ENCODE measurements at regions not wholly inside any gene's neighbourhood (a gene's known extent, or its start where the extent isn't known, plus 50 kb on each side); places are given as distances from the start of the nearest gene placed in this dataset.

DNA sequence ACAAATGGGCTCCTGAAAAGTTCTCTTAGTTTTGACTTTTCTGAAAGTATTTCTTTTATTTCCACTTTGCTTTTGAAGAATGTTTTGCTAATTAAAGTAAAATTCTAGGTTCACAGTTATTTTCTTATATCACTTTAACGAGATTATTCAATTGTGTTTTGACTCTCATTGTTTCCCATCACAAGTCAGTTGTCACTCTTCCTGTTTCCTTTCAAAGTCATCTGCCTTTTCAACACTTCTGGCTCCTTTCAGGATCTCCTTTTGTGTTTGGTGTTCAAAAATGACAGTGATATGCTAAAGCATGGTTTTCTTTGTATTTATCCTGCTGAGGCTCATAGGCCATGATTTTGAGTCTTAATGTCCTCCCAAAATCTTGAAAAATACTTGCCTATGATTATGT lies 235.4 kb upstream of the TAS2R1 start:
- no peak overlapping the region for H3K4me3 Mint-ChIP-seq
- ATAC-seq: no peak

GRCh38 chr5:9864791-9865190 lies 234.6 kb upstream of the TAS2R1 start:
- DNase-seq: no peak
- no peak for ATAC-seq
- Mint-ChIP-seq H3K9me3 (peaks cover 28% of the 10 kb centered on the region), H3K27me3 (ENCODE audit: low read depth) (no peaks in the 10 kb centered on the region), H3K36me3 (ENCODE audit: insufficient read depth) (peaks cover 2% of the 10 kb centered on the region), H3K4me3 (no peak overlapping the region), H3K4me1 (ENCODE audit: low read depth) (no peaks in the 10 kb centered on the region)

More for the DNA sequence above, 235.4 kb upstream of the TAS2R1 start:
- Mint-ChIP-seq H3K4me1 (ENCODE audit: low read depth) (no peaks in the 10 kb centered on the region), H3K27me3 (ENCODE audit: low read depth) (no peaks in the 10 kb centered on the region), H3K9me3 (peaks cover 32% of the 10 kb centered on the region), H3K36me3 (ENCODE audit: insufficient read depth) (peaks cover 2% of the 10 kb centered on the region)
- no peak for DNase-seq

DNA sequence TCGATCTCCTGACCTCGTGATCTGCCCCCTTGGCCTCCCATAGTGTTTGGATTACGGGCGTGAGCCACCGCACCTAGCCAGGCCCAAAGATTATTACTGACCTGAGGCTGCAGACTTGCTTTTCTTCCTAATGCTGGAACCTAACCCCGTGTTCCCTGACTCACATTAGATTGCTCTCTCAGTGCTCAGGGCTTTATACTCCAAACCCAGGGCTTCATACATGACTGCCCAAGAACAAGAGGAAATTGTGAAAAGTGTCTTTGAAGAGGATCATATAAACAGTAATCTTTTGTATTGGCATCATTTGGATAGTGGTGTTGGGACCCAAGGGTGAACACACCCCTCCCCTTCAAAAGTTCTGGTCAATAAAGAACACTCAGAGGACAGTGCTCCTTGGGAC lies 233.3 kb upstream of the TAS2R1 start:
- no peak for DNase-seq
- Mint-ChIP-seq H3K36me3 (ENCODE audit: insufficient read depth) (peaks cover 2% of the 10 kb centered on the region), H3K4me1 (ENCODE audit: low read depth) (no peaks in the 10 kb centered on the region), H3K27me3 (ENCODE audit: low read depth) (no peaks in the 10 kb centered on the region), H3K4me3 (no peak overlapping the region), H3K9me3 (peaks cover 23% of the 10 kb centered on the region)
- ATAC-seq: no peak

DNA sequence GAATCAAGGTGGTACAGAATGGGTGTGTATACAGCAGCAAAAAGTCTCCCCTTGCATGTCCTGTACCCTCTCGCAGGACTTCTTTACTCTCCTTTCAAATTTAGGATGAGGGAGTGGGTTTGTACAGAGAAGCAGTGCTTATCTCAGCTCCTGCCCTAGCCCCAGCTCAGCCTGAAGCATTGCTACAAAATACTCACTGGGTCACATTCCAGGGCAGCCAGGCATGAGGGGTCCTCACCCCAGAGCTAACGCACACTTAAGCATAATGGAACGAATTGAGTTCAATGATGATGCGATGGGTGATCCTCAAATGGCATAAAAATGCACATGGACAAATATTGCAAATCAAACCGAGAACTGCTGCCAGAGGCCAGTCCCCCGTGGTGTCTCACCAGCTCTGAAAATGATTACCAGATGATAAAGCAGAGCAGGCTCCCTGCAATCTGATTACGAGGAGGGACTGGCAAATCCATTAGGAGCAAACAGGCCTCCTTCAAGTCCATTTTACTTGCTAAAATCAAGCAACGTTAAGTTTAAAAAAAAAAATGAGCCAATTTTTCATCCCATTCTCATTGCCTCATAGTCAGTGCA lies 231.6 kb upstream of the TAS2R1 start:
- no peak overlapping the region for H3K4me3 Mint-ChIP-seq
- H3K36me3 Mint-ChIP-seq (ENCODE audit: insufficient read depth): peaks cover 2% of the 10 kb centered on the region
- ATAC-seq (no peak), DNase-seq (no peak)
- no peaks in the 10 kb centered on the region for H3K4me1 Mint-ChIP-seq (ENCODE audit: low read depth)
- no peaks in the 10 kb centered on the region for H3K27me3 Mint-ChIP-seq (ENCODE audit: low read depth)
- H3K9me3 Mint-ChIP-seq: peaks cover 21% of the 10 kb centered on the region

DNA sequence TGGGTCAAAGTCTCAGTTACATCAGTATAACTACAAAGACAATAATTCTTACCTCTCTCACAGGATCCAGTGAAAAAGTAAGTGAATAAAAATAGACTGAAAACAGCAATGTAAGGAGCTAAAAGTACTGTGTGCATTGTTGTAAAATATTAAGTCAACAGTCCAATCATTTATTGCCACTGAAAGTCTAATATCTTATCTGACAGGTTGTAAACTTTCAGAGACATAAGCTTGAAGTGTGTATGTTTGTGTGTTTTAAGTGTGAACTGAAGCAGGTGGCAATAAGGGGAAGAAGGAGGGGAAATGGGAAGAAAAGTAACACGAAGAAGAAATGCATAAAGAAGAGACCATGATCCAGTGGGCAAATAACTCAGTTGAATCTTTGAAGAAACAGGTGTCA lies 229.7 kb upstream of the TAS2R1 start:
- DNase-seq (no peak), ATAC-seq (no peak)
- peaks cover 3% of the 10 kb centered on the region for H3K9me3 Mint-ChIP-seq
- no peaks in the 10 kb centered on the region for H3K4me1 Mint-ChIP-seq (ENCODE audit: low read depth)
- H3K4me3 Mint-ChIP-seq: no peak overlapping the region
- no peaks in the 10 kb centered on the region for H3K36me3 Mint-ChIP-seq (ENCODE audit: insufficient read depth)
- no peaks in the 10 kb centered on the region for H3K27me3 Mint-ChIP-seq (ENCODE audit: low read depth)

- DNase-seq (no peak), ATAC-seq (no peak)
- H3K9me3 Mint-ChIP-seq: no peaks in the 10 kb centered on the region
- H3K4me3 Mint-ChIP-seq: no peak overlapping the region
- no peaks in the 10 kb centered on the region for H3K4me1 Mint-ChIP-seq (ENCODE audit: low read depth)
- no peaks in the 10 kb centered on the region for H3K27me3 Mint-ChIP-seq (ENCODE audit: low read depth)
- no peaks in the 10 kb centered on the region for H3K36me3 Mint-ChIP-seq (ENCODE audit: insufficient read depth)
These were observed 227.9 kb upstream of the TAS2R1 start for GRCh38 chr5:9858043-9858442.

GRCh38 chr5:9853309-9853708 lies 223.2 kb upstream of the TAS2R1 start:
- Mint-ChIP-seq H3K9me3 (no peaks in the 10 kb centered on the region), H3K27me3 (ENCODE audit: low read depth) (no peaks in the 10 kb centered on the region), H3K36me3 (ENCODE audit: insufficient read depth) (no peaks in the 10 kb centered on the region), H3K4me1 (ENCODE audit: low read depth) (no peaks in the 10 kb centered on the region), H3K4me3 (no peak overlapping the region)
- no peak for DNase-seq
- no peak for ATAC-seq

DNA sequence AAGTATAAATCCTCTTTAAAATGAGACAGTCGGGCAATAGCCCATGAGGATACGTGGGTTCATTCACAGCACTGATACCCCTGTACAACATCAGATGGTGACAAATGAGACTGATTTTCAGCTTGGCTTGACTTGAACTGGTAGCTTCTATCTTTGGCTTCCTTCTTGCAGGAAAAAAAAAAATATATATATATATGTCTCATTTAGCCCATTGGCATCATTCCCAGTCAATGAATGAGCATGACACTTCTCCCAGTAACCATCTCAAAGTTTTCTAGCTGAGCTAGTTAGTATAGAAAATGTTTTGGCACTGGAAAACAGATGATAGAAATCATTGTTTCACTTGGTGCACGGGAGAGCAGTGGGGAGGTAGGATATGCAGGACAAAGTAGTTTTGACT lies 222.5 kb upstream of the TAS2R1 start:
- H3K36me3 Mint-ChIP-seq (ENCODE audit: insufficient read depth): no peaks in the 10 kb centered on the region
- DNase-seq (no peak), ATAC-seq (no peak)
- H3K27me3 Mint-ChIP-seq (ENCODE audit: low read depth): no peaks in the 10 kb centered on the region
- no peaks in the 10 kb centered on the region for H3K9me3 Mint-ChIP-seq
- H3K4me1 Mint-ChIP-seq (ENCODE audit: low read depth): no peaks in the 10 kb centered on the region
- H3K4me3 Mint-ChIP-seq: no peak overlapping the region

DNA sequence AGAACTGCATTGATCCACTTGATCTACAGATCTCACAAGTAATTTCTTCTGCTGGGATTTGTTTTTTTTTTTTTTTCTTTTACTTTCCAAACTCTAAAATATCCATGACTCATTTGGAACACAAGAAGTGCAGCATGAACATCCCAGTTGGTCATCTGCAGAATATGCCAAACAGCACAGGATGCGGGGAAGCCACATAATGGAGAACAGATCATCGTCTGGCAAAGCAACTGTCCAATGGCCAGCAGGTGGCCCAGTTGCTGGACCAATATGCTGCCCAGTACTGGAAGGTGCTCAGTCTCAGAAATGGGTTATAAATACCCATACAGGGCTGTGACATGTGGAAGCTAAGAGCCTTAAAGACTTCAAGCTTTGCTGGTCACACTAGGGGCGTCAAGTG lies 221.3 kb upstream of the TAS2R1 start:
- Mint-ChIP-seq H3K9me3 (no peaks in the 10 kb centered on the region), H3K4me1 (ENCODE audit: low read depth) (no peaks in the 10 kb centered on the region), H3K4me3 (no peak overlapping the region), H3K27me3 (ENCODE audit: low read depth) (no peaks in the 10 kb centered on the region), H3K36me3 (ENCODE audit: insufficient read depth) (no peaks in the 10 kb centered on the region)
- no peak for DNase-seq
- ATAC-seq: no peak

- H3K4me3 Mint-ChIP-seq: no peak overlapping the region
- DNase-seq (no peak), ATAC-seq (no peak)
- no peaks in the 10 kb centered on the region for H3K27me3 Mint-ChIP-seq (ENCODE audit: low read depth)
- H3K9me3 Mint-ChIP-seq: no peaks in the 10 kb centered on the region
- no peaks in the 10 kb centered on the region for H3K36me3 Mint-ChIP-seq (ENCODE audit: insufficient read depth)
- no peaks in the 10 kb centered on the region for H3K4me1 Mint-ChIP-seq (ENCODE audit: low read depth)
These were observed 220.3 kb upstream of the TAS2R1 start for GRCh38 chr5:9850456-9850855.

DNA sequence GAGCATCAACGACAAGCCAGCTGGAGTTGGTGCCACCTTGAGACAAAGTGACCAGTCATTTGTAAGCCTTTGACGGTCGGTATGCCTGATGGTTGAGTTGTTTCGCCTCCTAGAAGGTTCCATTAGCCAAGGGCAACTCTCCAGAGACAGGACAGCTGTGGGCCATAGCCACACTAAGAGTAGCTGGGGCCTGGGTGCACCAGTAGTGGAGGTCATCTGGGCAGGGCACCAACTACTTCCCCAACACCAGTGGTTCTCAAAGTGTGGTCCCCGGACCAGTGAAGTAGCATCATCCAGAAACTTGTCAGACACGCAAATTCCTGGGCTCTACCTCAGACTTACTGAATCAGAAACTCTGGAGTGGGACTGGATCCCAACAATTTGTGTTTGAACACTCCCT lies 217.5 kb upstream of the TAS2R1 start:
- DNase-seq (no peak), ATAC-seq (no peak)
- H3K36me3 Mint-ChIP-seq (ENCODE audit: insufficient read depth): no peaks in the 10 kb centered on the region
- H3K9me3 Mint-ChIP-seq: no peaks in the 10 kb centered on the region
- no peaks in the 10 kb centered on the region for H3K4me1 Mint-ChIP-seq (ENCODE audit: low read depth)
- no peaks in the 10 kb centered on the region for H3K27me3 Mint-ChIP-seq (ENCODE audit: low read depth)
- no peak overlapping the region for H3K4me3 Mint-ChIP-seq

- DNase-seq (no peak), ATAC-seq (no peak)
- Mint-ChIP-seq H3K9me3 (peaks cover 8% of the 10 kb centered on the region), H3K4me1 (ENCODE audit: low read depth) (no peaks in the 10 kb centered on the region), H3K36me3 (ENCODE audit: insufficient read depth) (no peaks in the 10 kb centered on the region), H3K27me3 (ENCODE audit: low read depth) (no peaks in the 10 kb centered on the region), H3K4me3 (no peak overlapping the region)
These were observed 215.0 kb upstream of the TAS2R1 start for GRCh38 chr5:9845185-9845584.

DNA sequence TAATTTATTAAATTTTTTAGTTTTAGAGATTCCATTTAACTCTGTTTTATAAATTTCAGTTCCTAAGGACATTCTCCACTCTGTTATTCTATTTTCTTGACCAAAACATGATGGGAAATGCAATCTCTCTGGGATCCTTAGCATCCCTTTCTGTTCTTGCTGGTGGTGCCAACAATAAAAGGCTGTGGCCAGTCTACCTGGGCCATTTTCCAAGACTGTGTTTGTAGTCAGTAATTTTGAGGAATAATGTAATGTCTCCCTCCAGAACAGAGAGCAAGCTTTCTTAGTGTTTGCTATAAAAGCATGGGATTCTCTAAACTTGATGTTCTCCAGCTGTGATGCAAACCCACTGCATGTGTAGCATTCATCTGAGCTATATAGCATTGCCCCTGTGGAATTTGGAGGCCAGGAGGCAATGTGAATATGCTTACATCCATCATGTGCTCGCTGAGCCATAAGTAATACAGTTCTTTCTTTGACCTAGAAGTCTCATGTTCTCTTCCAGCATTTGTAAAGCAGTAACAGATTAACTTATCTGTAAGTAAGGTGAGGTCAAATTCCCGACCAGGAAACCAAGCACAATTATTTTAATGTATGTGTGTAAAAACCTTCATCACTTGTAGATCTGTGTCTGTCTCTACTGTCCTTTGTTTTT lies 211.5 kb upstream of the TAS2R1 start:
- H3K4me1 Mint-ChIP-seq (ENCODE audit: low read depth): no peaks in the 10 kb centered on the region
- H3K36me3 Mint-ChIP-seq (ENCODE audit: insufficient read depth): no peaks in the 10 kb centered on the region
- H3K27me3 Mint-ChIP-seq (ENCODE audit: low read depth): no peaks in the 10 kb centered on the region
- ATAC-seq: no peak
- no peak for DNase-seq
- H3K4me3 Mint-ChIP-seq: no peak overlapping the region
- H3K9me3 Mint-ChIP-seq: peaks cover 8% of the 10 kb centered on the region

- no peaks in the 10 kb centered on the region for H3K27me3 Mint-ChIP-seq (ENCODE audit: low read depth)
- peaks cover 8% of the 10 kb centered on the region for H3K9me3 Mint-ChIP-seq
- no peaks in the 10 kb centered on the region for H3K36me3 Mint-ChIP-seq (ENCODE audit: insufficient read depth)
- no peaks in the 10 kb centered on the region for H3K4me1 Mint-ChIP-seq (ENCODE audit: low read depth)
- H3K4me3 Mint-ChIP-seq: no peak overlapping the region
- ATAC-seq (no peak), DNase-seq (no peak)
These were observed 208.8 kb upstream of the TAS2R1 start for GRCh38 chr5:9838916-9839315.

DNA sequence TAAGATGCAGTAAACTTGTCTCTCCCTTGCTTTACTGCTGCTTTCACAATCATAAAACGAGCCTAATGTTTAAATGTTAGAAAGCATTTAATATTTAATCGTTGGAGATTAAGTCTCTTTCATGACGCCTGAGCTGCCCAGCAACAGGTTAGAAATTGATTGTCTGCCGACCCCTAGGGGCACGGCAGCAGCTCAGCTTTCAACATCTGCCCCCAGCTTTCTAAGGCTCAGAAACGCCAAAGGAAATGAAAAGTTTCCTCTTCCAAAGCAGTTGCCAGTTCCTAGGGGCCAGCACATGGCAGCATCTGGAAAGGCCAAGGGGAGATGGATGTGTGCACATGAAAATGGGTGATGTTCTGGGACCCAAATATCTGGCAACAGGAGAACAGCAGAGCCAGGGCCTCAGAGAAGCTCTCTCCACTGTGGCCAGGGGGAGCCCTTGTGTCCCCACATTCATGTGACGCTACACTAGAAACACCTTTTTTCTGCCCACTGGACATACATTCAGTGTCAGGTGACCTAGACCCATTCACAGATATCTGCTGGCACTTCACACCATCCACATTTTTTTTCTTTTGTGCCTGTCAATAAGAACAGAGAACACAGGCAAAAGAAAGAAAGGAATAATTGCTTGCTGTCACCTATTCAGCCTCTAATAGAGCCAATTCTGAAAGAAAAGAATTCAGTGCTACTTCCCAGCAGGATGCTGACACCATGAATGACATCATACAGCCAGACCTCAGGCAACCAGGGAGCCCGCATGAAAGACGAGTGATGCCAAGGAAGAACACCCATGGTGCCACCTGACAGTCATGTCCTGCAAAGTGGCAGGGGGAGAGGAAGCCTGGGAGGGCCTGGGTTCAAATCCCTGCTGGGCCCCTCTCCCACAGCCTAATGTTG lies 205.0 kb upstream of the TAS2R1 start:
- DNase-seq: no peak
- no peak for ATAC-seq
- H3K27me3 Mint-ChIP-seq (ENCODE audit: low read depth): no peaks in the 10 kb centered on the region
- H3K4me3 Mint-ChIP-seq: no peak overlapping the region
- H3K9me3 Mint-ChIP-seq: peaks cover under 1% of the 10 kb centered on the region
- H3K4me1 Mint-ChIP-seq (ENCODE audit: low read depth): no peaks in the 10 kb centered on the region
- H3K36me3 Mint-ChIP-seq (ENCODE audit: insufficient read depth): no peaks in the 10 kb centered on the region
